DOHH2 (cell line): ENCODE measurements at regions not wholly inside any gene's neighbourhood (a gene's known extent, or its start where the extent isn't known, plus 50 kb on each side); places are given as distances from the start of the nearest gene placed in this dataset.

Experiments used
- H3F3A ChIP-seq: fragments of 200-600 bp; sonication (generic), shearing (Covaris generic); 2 replicates; pipeline ENCODE4 v1.6.0; 2016; ENCODE audit warnings: antibody characterized with exemption, mild to moderate bottlenecking; ENCODE audit not compliant: control insufficient read depth, insufficient read depth
- H3K27ac ChIP-seq: fragments of 200-600 bp; sonication (generic); 2 replicates; pipeline ENCODE4 v1.5.1; 2014; ENCODE audit warnings: low read depth, mild to moderate bottlenecking, low read length, moderate library complexity
- H3K27me3 ChIP-seq: fragments of 200-600 bp; sonication (generic); 2 replicates; pipeline ENCODE4 v1.6.1; 2014; ENCODE audit warnings: mild to moderate bottlenecking, low read length, mixed read lengths; ENCODE audit not compliant: control insufficient read depth
- H3K36me3 ChIP-seq: fragments of 200-600 bp; sonication (generic); 2 replicates; pipeline ENCODE4 v1.6.1; 2014; ENCODE audit warnings: mild to moderate bottlenecking, low read length, moderate library complexity, mixed read lengths; ENCODE audit not compliant: control insufficient read depth
- H3K4me1 ChIP-seq: fragments of 200-600 bp; sonication (generic); 2 replicates; pipeline ENCODE4 v1.6.1; 2014; ENCODE audit warnings: mild to moderate bottlenecking, low read length, mixed read lengths; ENCODE audit not compliant: control insufficient read depth
- H3K4me2 ChIP-seq: fragments of 200-600 bp; sonication (generic); 2 replicates; pipeline ENCODE4 v1.6.0; 2014; ENCODE audit warnings: mild to moderate bottlenecking, low read length, moderate library complexity
- H3K4me3 ChIP-seq: fragments of 200-600 bp; sonication (generic); 2 replicates; pipeline ENCODE4 v1.5.1; 2014; ENCODE audit warnings: mild to moderate bottlenecking, low read length, mixed read lengths
- H3K79me2 ChIP-seq: fragments of 200-600 bp; sonication (generic); 2 replicates; pipeline ENCODE4 v1.6.1; 2014; ENCODE audit warnings: mild to moderate bottlenecking, low read length, mixed read lengths; ENCODE audit not compliant: control insufficient read depth
- H3K9me2 ChIP-seq: fragments of 200-600 bp; sonication (generic); replicated peaks from 2 replicates; pipeline ENCODE4 v1.6.1; 2014; ENCODE audit warnings: mild to moderate bottlenecking, low read length, mixed read lengths; ENCODE audit not compliant: control insufficient read depth
- H3K9me3 ChIP-seq: fragments of 200-600 bp; sonication (generic); 2 replicates; pipeline ENCODE4 v1.6.1; 2014; ENCODE audit warnings: antibody characterized with exemption, low read length, mixed read lengths; ENCODE audit not compliant: control insufficient read depth, insufficient read depth
- H4K20me1 ChIP-seq: fragments of 200-600 bp; sonication (generic); 2 replicates; pipeline ENCODE4 v1.6.0; 2014; ENCODE audit warnings: low read depth, mild to moderate bottlenecking, antibody characterized with exemption, low read length, moderate library complexity; ENCODE audit not compliant: control insufficient read depth, insufficient read depth
- CTCF ChIP-seq: fragments of 200-600 bp; sonication (generic); IDR thresholded peaks from one replicate; pipeline ENCODE4 v1.5.1; 2014; ENCODE audit warnings: antibody characterized with exemption, mild to moderate bottlenecking, low read depth, low read length; ENCODE audit not compliant: poor library complexity, severe bottlenecking
- EZH2phosphoT487 ChIP-seq: fragments of 200-600 bp; sonication (generic); IDR thresholded peaks from 2 replicates; pipeline ENCODE4 v1.6.1; 2017; ENCODE audit warnings: borderline replicate concordance, mild to moderate bottlenecking, antibody characterized with exemption, low read length, moderate library complexity, mixed read lengths

- H3K9me3 ChIP-seq = no peaks in the 10 kb centered on the region
- no peaks in the 10 kb centered on the region for H3K79me2 ChIP-seq
- no peak overlapping the region for H3K4me3 ChIP-seq
- H3K27me3 ChIP-seq = peaks cover 7% of the 10 kb centered on the region
- no peaks in the 10 kb centered on the region for H3F3A ChIP-seq
- H3K36me3 ChIP-seq = no peaks in the 10 kb centered on the region
- no peaks in the 10 kb centered on the region for H3K4me1 ChIP-seq
- H3K27ac ChIP-seq = no peak overlapping the region
- no peak for TF ChIP-seq CTCF
- TF ChIP-seq EZH2phosphoT487 = no peak
- no peak overlapping the region for H3K4me2 ChIP-seq
- H3K9me2 ChIP-seq = no peaks in the 10 kb centered on the region
- H4K20me1 ChIP-seq = no peaks in the 10 kb centered on the region
Measured at GRCh38 chr2:20137884-20138283, 86.5 kb upstream of the LAPTM4A start.

GRCh38 chr2:20137131-20137571 is 85.7 kb upstream of the LAPTM4A start:
- Histone ChIP-seq H4K20me1 (no peaks in the 10 kb centered on the region), H3K27me3 (peaks cover 7% of the 10 kb centered on the region), H3K36me3 (no peaks in the 10 kb centered on the region), H3K27ac (no peak overlapping the region), H3K4me3 (no peak overlapping the region), H3K79me2 (no peaks in the 10 kb centered on the region), H3K9me3 (no peaks in the 10 kb centered on the region), H3K9me2 (no peaks in the 10 kb centered on the region), H3K4me2 (no peak overlapping the region), H3F3A (no peaks in the 10 kb centered on the region), H3K4me1 (no peaks in the 10 kb centered on the region)
- TF ChIP-seq EZH2phosphoT487 (no peak), CTCF (no peak)

GRCh38 chr2:20136149-20136548 is 84.7 kb upstream of the LAPTM4A start:
- TF ChIP-seq EZH2phosphoT487 (no peak), CTCF (no peak)
- Histone ChIP-seq H3K27ac (no peak overlapping the region), H3K27me3 (peaks cover 7% of the 10 kb centered on the region), H3K36me3 (no peaks in the 10 kb centered on the region), H3K4me1 (no peaks in the 10 kb centered on the region), H3K9me2 (no peaks in the 10 kb centered on the region), H4K20me1 (no peaks in the 10 kb centered on the region), H3F3A (no peaks in the 10 kb centered on the region), H3K9me3 (no peaks in the 10 kb centered on the region), H3K4me2 (no peak overlapping the region), H3K79me2 (no peaks in the 10 kb centered on the region), H3K4me3 (no peak overlapping the region)
